ENCODE measurements at regions not wholly inside any gene's neighbourhood (a gene's known extent, or its start where the extent isn't known, plus 50 kb on each side); places are given as distances from the start of the nearest gene placed in this dataset.

GRCh38 chr10:118403967-118404366, 61.8 kb upstream of the FAM204A start:
- Histone ChIP-seq H4K20me1 (replicated peaks; ENCODE audit: control insufficient read depth, insufficient read depth, low read length) (no peaks in the 10 kb centered on the region), H3K4me3 (no peak overlapping the region), H3K9me1 (ENCODE audit: control insufficient read depth, insufficient read depth, low read length) (no peaks in the 10 kb centered on the region), H2AFZ (ENCODE audit: low read depth, low read length) (no peak overlapping the region), H3K4me1 (replicated peaks in 1 of 2; ENCODE audit: control insufficient read depth in 2 of 2, insufficient read depth in 2 of 2, low read length in 2 of 2) (no peaks in the 10 kb centered on the region), H3K27ac (ENCODE audit: extremely low read depth, low read depth, low read length) (no peak overlapping the region), H3K4me2 (ENCODE audit: insufficient read depth, low read length) (no peak overlapping the region), H3K9ac (ENCODE audit: insufficient read depth in 1 of 2, low read depth in 2 of 2, low read length in 2 of 2) (no peak overlapping the region), H3K9me3 (replicated peaks; ENCODE audit: control insufficient read depth, insufficient read depth, low read depth, low read length) (no peaks in the 10 kb centered on the region), H3K79me2 (ENCODE audit: control insufficient read depth, insufficient read depth, low read length) (no peaks in the 10 kb centered on the region), H3K36me3 (ENCODE audit: control insufficient read depth, insufficient read depth, low read length) (no peaks in the 10 kb centered on the region), H3K27me3 (ENCODE audit: control insufficient read depth in 2 of 2, insufficient read depth in 2 of 2, low read length in 2 of 2) (no peaks in the 10 kb centered on the region; a peak in 3 of 5 replicates)
- in situ Hi-C loops (cut with MboI) (no loop called here), intact Hi-C loops (cut with micrococcal nuclease) (no loop called here)
- 0% methylated on average over 3 of the region's 3 CpGs for WGBS (ENCODE audit: insufficient coverage, low coverage, missing lambda C conversion rate)
- FAIRE-seq (no peak), ATAC-seq (no peak), DNase-seq (ENCODE audit: extremely low read depth in 1 of 4, low spot score in 3 of 4) (no peak)
- BruUV-seq (replicated peaks): no TSS peak
- CTCF ChIA-PET (ENCODE audit: low intra/inter-chr PET ratio): no interaction called here
- POLR2A ChIA-PET: no interaction called here
- TF ChIP-seq TCF7 (IDR thresholded peaks at IDR 0.05; ENCODE audit: borderline replicate concordance) (no peak), BHLHE40 (IDR thresholded peaks at IDR 0.05; ENCODE audit: low read length) (no peak), POLR2AphosphoS2 (IDR thresholded peaks at IDR 0.05; ENCODE audit: low read length) (no peak)

DNA sequence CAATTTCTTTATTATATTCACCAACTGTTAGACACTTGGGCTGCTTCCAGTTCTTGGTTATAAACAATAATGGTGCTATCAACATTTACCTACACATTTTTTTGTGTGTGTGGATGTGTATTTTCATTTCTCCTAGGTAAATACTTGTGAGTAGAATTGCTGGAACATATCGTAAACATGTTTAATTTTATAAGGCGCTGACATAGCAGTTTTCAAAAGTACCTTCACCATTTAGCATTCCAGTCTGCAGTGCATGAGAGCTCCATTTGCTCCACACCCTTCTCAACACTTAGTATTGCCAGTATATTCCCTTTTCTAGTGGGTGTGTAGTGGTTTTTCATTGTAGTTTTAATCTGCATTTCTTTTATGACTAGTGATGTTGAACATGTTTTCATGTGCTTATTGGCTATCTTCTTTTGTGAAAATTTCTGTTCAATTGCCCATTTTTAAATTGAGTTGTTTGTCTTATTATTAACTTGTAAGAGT, 59.6 kb upstream of the FAM204A start:
- POLR2A ChIA-PET: no interaction called here
- intact Hi-C loops (cut with micrococcal nuclease) (no loop called here), in situ Hi-C loops (cut with MboI) (no loop called here)
- H3K79me2 ChIP-seq (ENCODE audit: control insufficient read depth, insufficient read depth, low read length): no peaks in the 10 kb centered on the region
- BruUV-seq (replicated peaks): no TSS peak
- no peaks in the 10 kb centered on the region for H3K9me1 ChIP-seq (ENCODE audit: control insufficient read depth, insufficient read depth, low read length)
- no peaks in the 10 kb centered on the region for H3K4me1 ChIP-seq (replicated peaks in 1 of 2; ENCODE audit: control insufficient read depth in 2 of 2, insufficient read depth in 2 of 2, low read length in 2 of 2)
- no peaks in the 10 kb centered on the region for H3K36me3 ChIP-seq (ENCODE audit: control insufficient read depth, insufficient read depth, low read length)
- H3K4me3 ChIP-seq: no peak overlapping the region
- H3K9me3 ChIP-seq (replicated peaks; ENCODE audit: control insufficient read depth, insufficient read depth, low read depth, low read length): no peaks in the 10 kb centered on the region
- WGBS (ENCODE audit: insufficient coverage, low coverage, missing lambda C conversion rate): 9% methylated on average over 2 of the region's 2 CpGs
- no peak overlapping the region for H3K9ac ChIP-seq (ENCODE audit: insufficient read depth in 1 of 2, low read depth in 2 of 2, low read length in 2 of 2)
- peaks cover 3 to 5% of the 10 kb centered on the region in 2 experiments; a peak in 3 of 5 replicates for H3K27me3 ChIP-seq (ENCODE audit: control insufficient read depth in 2 of 2, insufficient read depth in 2 of 2, low read length in 2 of 2)
- no peaks in the 10 kb centered on the region for H4K20me1 ChIP-seq (replicated peaks; ENCODE audit: control insufficient read depth, insufficient read depth, low read length)
- DNase-seq (ENCODE audit: extremely low read depth in 1 of 4, low spot score in 3 of 4) (no peak), FAIRE-seq (no peak), ATAC-seq (no peak)
- CTCF ChIA-PET (ENCODE audit: low intra/inter-chr PET ratio): no interaction called here
- H3K4me2 ChIP-seq (ENCODE audit: insufficient read depth, low read length): no peak overlapping the region
- no peak overlapping the region for H2AFZ ChIP-seq (ENCODE audit: low read depth, low read length)
- H3K27ac ChIP-seq (ENCODE audit: extremely low read depth, low read depth, low read length): no peak overlapping the region
- TF ChIP-seq, protein P1, sequence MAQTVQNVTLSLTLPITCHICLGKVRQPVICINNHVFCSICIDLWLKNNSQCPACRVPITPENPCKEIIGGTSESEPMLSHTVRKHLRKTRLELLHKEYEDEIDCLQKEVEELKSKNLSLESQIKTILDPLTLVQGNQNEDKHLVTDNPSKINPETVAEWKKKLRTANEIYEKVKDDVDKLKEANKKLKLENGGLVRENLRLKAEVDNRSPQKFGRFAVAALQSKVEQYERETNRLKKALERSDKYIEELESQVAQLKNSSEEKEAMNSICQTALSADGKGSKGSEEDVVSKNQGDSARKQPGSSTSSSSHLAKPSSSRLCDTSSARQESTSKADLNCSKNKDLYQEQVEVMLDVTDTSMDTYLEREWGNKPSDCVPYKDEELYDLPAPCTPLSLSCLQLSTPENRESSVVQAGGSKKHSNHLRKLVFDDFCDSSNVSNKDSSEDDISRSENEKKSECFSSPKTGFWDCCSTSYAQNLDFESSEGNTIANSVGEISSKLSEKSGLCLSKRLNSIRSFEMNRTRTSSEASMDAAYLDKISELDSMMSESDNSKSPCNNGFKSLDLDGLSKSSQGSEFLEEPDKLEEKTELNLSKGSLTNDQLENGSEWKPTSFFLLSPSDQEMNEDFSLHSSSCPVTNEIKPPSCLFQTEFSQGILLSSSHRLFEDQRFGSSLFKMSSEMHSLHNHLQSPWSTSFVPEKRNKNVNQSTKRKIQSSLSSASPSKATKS (CRISPR knock-in tag; IDR thresholded peaks at IDR 0.05): no peak
- peak; percentile 43 for TF ChIP-seq ZNF316 (IDR thresholded peaks at IDR 0.05)
- TF ChIP-seq HNRNPLL (IDR thresholded peaks at IDR 0.05; ENCODE audit: low read depth, low read length, poor library complexity, severe bottlenecking): no peak
- TF ChIP-seq MAFK (IDR thresholded peaks at IDR 0.05; ENCODE audit: low read length): peak; percentile 27; the same call in 1 of the 2 replicates
- TF ChIP-seq, protein P2, sequence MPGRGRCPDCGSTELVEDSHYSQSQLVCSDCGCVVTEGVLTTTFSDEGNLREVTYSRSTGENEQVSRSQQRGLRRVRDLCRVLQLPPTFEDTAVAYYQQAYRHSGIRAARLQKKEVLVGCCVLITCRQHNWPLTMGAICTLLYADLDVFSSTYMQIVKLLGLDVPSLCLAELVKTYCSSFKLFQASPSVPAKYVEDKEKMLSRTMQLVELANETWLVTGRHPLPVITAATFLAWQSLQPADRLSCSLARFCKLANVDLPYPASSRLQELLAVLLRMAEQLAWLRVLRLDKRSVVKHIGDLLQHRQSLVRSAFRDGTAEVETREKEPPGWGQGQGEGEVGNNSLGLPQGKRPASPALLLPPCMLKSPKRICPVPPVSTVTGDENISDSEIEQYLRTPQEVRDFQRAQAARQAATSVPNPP (IDR thresholded peaks at IDR 0.05; ENCODE audit: borderline replicate concordance, insufficient read depth, insufficient read length): no peak
- TF ChIP-seq MAFF (IDR thresholded peaks at IDR 0.05; ENCODE audit: low read length): peak; percentile 52
- TF ChIP-seq ZHX1 (conservative IDR thresholded peaks at IDR 0.05; ENCODE audit: low read length): no peak

All from K562 (cell line).